ENCODE measurements at regions not wholly inside any gene's neighbourhood (a gene's known extent, or its start where the extent isn't known, plus 50 kb on each side); places are given as distances from the start of the nearest gene placed in this dataset.

- no peak for DNase-seq
Observed at GRCh38 chr15:47950447-47950846, 170.3 kb upstream of the SLC24A5 start.

- DNase-seq = no peak
Observed at GRCh38 chr15:47951781-47952180, 169.0 kb upstream of the SLC24A5 start.

GRCh38 chr15:47954196-47954595 is 166.6 kb upstream of the SLC24A5 start:
- DNase-seq = no peak

- DNase-seq = no peak
Observed at GRCh38 chr15:47955021-47955420, 165.8 kb upstream of the SLC24A5 start.

- DNase-seq = no peak
Observed at GRCh38 chr15:47959617-47960413, 161.0 kb upstream of the SLC24A5 start.

GRCh38 chr15:47961401-47962090 is 159.2 kb upstream of the SLC24A5 start:
- no peak for DNase-seq

GRCh38 chr15:47963265-47963664 is 157.5 kb upstream of the SLC24A5 start:
- DNase-seq = no peak

GRCh38 chr15:47964229-47964628 is 156.6 kb upstream of the SLC24A5 start:
- no peak for DNase-seq

- no peak for DNase-seq
Observed at GRCh38 chr15:47965297-47965696, 155.5 kb upstream of the SLC24A5 start.

GRCh38 chr15:47968593-47968992 is 152.2 kb upstream of the SLC24A5 start:
- DNase-seq = no peak

- DNase-seq = no peak
Observed at GRCh38 chr15:47971637-47972036, 149.2 kb upstream of the SLC24A5 start.

GRCh38 chr15:47972738-47973137 is 148.1 kb upstream of the SLC24A5 start:
- DNase-seq = no peak

GRCh38 chr15:47974724-47975123 is 146.1 kb upstream of the SLC24A5 start:
- DNase-seq = no peak

- no peak for DNase-seq
Observed at GRCh38 chr15:47975427-47975826, 145.4 kb upstream of the SLC24A5 start.

GRCh38 chr15:47983533-47983932 is 137.3 kb upstream of the SLC24A5 start:
- DNase-seq = no peak

GRCh38 chr15:47985568-47985967 is 135.2 kb upstream of the SLC24A5 start:
- no peak for DNase-seq

- DNase-seq = no peak
Observed at GRCh38 chr15:47987461-47987860, 133.3 kb upstream of the SLC24A5 start.

GRCh38 chr15:47987908-47988532 is 132.8 kb upstream of the SLC24A5 start:
- DNase-seq = peak; percentile 8

- DNase-seq = no peak
Observed at GRCh38 chr15:47988564-47988963, 132.2 kb upstream of the SLC24A5 start.

GRCh38 chr15:47990821-47991220 is 130.0 kb upstream of the SLC24A5 start:
- DNase-seq = no peak

- no peak for DNase-seq
Observed at GRCh38 chr15:47991357-47991756, 129.4 kb upstream of the SLC24A5 start.

- no peak for DNase-seq
Observed at GRCh38 chr15:47993051-47993450, 127.7 kb upstream of the SLC24A5 start.

GRCh38 chr15:47997195-47998080 is 123.4 kb upstream of the SLC24A5 start:
- no peak for DNase-seq

All from GDM1 (cell line).